Renal cortex interstitium (tissue), 11 donors: ENCODE measurements at regions not wholly inside any gene's neighbourhood (a gene's known extent, or its start where the extent isn't known, plus 50 kb on each side); places are given as distances from the start of the nearest gene placed in this dataset.
A peak's percentile ranks its signal among the peaks of the same experiment; 100 is the strongest.
"Not testable (repeated sequence)": the region's sequence is repeated elsewhere in the genome, so short reads cannot be mapped to it uniquely, and the experiment has no call there.

Source experiments
- DNase-seq, 11 donors: peaks; one replicate each; pipeline ENCODE4 v3.0.0-alpha.2; 2013; ENCODE audit warnings: low read depth in 9 of 11, low spot score in 4 of 11; ENCODE audit errors: extremely low read depth in 1 of 11

- DNase-seq, result not testable (repeated sequence)
These were observed 586.0 kb upstream of the PABPC5 start for GRCh38 chrX:90848595-90848994.

GRCh38 chrX:90883479-90883878 is 551.2 kb upstream of the PABPC5 start:
- DNase-seq, result no peak

DNA sequence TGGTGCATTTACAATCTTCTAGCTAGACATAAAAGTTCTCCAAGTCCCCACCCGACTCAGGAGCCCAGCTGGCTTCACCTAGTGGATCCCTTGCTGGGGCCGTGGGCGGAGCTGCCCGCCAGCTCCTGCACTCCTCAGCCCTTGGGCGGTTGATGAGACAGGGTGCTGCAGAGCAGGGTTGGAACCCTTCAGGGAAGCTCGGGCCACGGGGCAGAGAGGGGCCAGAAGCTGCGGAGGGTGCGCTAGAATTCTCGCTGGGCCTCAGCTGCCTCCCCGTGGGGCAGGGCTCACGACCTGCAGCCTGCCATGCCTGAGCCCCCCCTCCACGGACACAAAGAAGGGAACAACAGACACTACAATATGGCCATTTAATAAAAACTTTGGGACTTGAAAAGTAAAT is 519.8 kb upstream of the PABPC5 start:
- not testable (repeated sequence) for DNase-seq

DNA sequence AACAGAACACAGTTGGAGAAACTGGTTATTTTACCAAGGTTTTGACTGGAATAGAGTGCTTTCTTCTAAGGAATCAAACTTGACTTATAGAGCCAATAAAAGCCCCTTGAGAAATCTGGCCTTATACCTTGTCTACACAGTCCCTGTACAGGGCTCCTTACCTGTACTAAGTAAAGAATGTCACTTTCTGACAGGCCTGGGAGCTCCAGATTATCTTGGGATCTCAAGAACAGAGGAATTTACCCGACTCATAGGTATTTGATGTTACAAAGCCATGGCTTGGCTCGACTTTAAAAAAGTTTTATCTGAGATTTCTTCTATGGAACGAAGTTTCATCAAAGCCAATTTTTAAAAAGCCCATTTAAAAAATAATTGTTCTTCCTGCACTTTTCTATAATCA is 487.8 kb upstream of the PABPC5 start:
- not testable (repeated sequence) for DNase-seq

DNA sequence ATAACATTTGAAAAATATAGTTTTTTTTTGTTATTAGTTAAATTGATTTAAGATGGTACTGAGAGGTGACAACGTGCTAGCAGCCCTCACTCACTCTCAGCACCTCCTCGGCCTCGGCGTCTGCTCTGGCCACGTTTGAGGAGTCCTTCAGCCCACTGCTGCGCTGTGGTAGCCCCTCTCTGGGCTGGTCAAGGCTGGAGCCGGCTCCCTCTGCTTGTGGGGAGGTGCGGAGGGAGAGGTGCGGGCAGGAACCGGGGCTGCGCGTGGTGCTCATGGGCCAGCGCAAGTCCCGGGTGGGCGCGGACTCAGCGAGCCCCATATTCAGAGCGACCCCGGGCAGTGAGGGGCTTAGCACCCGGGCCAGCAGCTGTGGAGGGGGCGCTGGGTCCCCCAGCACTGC is 439.4 kb upstream of the PABPC5 start:
- DNase-seq, result not testable (repeated sequence)

DNA sequence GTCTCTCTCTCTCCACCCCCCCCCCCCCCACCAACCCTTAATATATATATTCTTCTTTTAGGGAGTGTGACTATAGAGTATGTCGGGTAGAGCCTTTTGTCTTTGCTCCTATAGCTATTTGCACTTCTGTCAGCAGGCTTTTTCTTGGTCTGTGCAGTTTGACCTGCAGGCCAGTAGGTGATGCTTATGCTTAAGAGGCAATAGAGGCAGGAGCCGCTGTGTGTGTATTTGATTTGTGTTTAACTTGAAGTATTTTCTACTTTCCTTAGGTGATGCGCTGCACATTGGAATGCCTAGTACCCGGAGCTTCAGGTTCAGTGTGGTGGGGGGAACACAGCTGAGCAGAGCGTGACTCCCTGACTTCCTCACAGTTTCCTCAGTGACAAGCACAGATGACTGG is 416.5 kb upstream of the PABPC5 start:
- not testable (repeated sequence) for DNase-seq

DNA sequence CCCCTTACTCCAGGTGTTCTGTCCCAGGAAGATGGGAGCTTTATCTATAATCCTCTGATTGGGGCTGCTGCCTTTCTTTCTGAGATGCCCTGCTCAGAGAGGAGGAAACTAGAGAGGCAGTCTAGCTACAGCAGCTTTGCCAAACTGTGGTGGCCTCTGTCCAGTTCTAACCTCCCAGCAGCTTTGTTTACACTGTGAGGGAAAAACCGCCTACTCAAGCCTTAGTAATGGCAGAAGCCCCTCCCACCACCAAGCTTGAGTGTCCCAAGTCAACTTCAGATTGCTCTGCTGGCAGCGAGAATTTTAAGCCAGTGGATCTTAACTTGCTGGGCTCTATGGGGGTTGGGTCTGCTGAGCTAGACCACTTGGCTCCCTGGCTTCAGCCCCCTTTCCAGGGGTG is 394.9 kb upstream of the PABPC5 start:
- DNase-seq, result no peak

DNA sequence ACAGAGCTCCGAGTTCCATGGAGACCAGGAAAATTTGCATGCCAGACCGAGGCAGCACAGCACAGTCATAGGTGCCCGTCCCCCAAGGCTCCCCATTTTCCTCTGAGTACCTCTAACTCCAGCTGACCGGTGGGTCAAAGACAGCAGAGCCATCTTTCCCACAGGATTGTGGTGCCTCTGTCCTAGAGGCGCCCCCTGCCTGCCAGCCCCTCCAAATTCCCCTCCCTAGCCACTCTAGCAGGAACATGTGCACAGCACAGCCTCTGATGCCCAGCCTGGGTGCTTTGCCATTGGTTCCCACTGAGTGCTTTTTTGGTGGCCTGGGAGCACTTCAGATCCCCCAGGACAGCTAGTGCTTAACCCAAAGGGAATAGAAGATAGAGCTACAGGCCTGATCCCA is 368.5 kb upstream of the PABPC5 start:
- DNase-seq, result no peak

GRCh38 chrX:91079342-91080114 is 355.1 kb upstream of the PABPC5 start:
- no peak for DNase-seq

DNA sequence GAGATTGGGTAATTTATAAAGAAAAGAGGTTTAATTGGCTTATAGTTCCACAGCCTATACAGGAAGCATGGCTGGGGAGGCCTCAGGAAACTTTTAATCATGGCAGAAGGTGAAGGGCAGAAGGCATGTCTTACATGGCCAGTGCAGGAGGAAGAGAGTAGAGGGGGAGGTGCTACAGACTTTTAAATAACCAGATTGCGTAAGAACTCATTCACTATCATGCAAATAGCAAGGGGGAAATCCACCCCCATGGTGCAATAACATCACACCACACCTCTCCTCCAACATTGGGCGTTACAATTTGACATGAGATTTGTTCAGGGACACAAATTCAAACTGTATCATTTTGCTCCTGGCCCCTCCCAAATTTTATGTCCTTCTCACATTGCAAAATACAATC is 353.8 kb upstream of the PABPC5 start:
- no peak for DNase-seq

GRCh38 chrX:91081873-91082272 is 352.8 kb upstream of the PABPC5 start:
- no peak for DNase-seq

GRCh38 chrX:91108761-91109160 is 325.9 kb upstream of the PABPC5 start:
- no peak for DNase-seq

- no peak for DNase-seq
These were observed 312.4 kb upstream of the PABPC5 start for GRCh38 chrX:91122151-91122694.

GRCh38 chrX:91137883-91138282 is 296.8 kb upstream of the PABPC5 start:
- DNase-seq, result peak in 9 of 11 donors; percentile 7 to 50 (median 24)
